ENCODE measurements at regions not wholly inside any gene's neighbourhood (a gene's known extent, or its start where the extent isn't known, plus 50 kb on each side); places are given as distances from the start of the nearest gene placed in this dataset.
"Not testable (repeated sequence)": the region's sequence is repeated elsewhere in the genome, so short reads cannot be mapped to it uniquely, and the experiment has no call there.

DNA sequence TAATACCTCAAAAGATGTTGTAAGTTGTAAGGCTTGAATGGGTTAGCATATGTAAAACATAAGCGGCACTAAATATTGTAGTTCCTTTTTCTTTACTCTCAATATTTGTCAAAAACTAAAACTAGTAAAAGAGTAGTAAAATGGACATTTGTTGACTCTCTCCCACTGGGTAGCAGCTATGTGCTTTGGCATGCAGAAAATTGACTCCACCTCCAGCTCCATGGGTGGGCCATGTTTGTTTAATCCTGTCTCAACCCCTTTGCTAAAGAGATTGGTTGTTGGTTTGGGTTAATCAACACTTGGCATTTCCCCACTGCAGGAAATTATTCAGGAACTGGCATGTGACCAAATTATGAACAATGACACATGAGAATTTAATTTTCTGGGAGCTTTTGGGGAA is 114.8 kb downstream of the EOMES start:
- intact Hi-C loops (cut with DNase I, micrococcal nuclease), result no loop called here
- DNase-seq (no peak), ATAC-seq (peak; percentile 25)
- Histone ChIP-seq H3K36me3 (ENCODE audit: low read depth) (no peaks in the 10 kb centered on the region), H3K9me3 (no peaks in the 10 kb centered on the region), H3K4me1 (ENCODE audit: low read depth) (no peaks in the 10 kb centered on the region), H3K4me3 (no peak overlapping the region)
- TF ChIP-seq, protein P1, sequence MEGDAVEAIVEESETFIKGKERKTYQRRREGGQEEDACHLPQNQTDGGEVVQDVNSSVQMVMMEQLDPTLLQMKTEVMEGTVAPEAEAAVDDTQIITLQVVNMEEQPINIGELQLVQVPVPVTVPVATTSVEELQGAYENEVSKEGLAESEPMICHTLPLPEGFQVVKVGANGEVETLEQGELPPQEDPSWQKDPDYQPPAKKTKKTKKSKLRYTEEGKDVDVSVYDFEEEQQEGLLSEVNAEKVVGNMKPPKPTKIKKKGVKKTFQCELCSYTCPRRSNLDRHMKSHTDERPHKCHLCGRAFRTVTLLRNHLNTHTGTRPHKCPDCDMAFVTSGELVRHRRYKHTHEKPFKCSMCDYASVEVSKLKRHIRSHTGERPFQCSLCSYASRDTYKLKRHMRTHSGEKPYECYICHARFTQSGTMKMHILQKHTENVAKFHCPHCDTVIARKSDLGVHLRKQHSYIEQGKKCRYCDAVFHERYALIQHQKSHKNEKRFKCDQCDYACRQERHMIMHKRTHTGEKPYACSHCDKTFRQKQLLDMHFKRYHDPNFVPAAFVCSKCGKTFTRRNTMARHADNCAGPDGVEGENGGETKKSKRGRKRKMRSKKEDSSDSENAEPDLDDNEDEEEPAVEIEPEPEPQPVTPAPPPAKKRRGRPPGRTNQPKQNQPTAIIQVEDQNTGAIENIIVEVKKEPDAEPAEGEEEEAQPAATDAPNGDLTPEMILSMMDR (IDR thresholded peaks at IDR 0.05), result no peak

DNA sequence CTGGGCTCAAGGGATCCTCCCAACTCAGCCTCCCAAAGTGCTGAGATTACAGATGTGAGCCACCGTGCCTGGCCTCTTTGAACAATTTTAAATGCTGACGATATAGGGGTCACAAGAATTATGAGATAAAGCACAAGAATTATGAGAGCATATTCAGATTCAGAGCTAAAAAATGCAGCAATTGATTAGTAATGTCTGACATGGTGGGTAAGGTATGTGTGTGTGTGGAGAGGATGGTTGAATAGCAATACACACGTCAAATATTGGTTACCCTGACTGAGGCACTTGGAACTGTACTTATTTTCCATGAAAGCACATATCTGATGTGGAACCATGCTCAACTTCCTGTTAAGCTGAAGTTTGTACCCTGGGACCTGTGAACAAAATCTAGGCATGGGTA is 115.6 kb downstream of the EOMES start:
- no peaks in the 10 kb centered on the region for H3K36me3 ChIP-seq (ENCODE audit: low read depth)
- TF ChIP-seq, protein P1 (IDR thresholded peaks at IDR 0.05), result no peak
- intact Hi-C loops (cut with DNase I, micrococcal nuclease), result no loop called here
- no peak for ATAC-seq
- no peak for DNase-seq
- no peak overlapping the region for H3K4me3 ChIP-seq
- H3K9me3 ChIP-seq, result no peaks in the 10 kb centered on the region
- H3K4me1 ChIP-seq (ENCODE audit: low read depth), result no peaks in the 10 kb centered on the region

GRCh38 chr3:27601311-27601710 is 117.1 kb upstream of the SLC4A7 start:
- H3K4me3 ChIP-seq; H3K36me3 ChIP-seq (ENCODE audit: low read depth); DNase-seq; H3K4me1 ChIP-seq (ENCODE audit: low read depth); intact Hi-C loops (cut with DNase I, micrococcal nuclease); ATAC-seq; H3K9me3 ChIP-seq: not testable (repeated sequence)

GRCh38 chr3:27599741-27600140 is 115.6 kb upstream of the SLC4A7 start:
- not testable (repeated sequence) for H3K9me3 ChIP-seq

GRCh38 chr3:27596921-27597320 is 112.7 kb upstream of the SLC4A7 start:
- DNase-seq (no peak), ATAC-seq (no peak)
- no peaks in the 10 kb centered on the region for H3K9me3 ChIP-seq
- no peaks in the 10 kb centered on the region for H3K36me3 ChIP-seq (ENCODE audit: low read depth)
- TF ChIP-seq, protein P1 (IDR thresholded peaks at IDR 0.05), result no peak
- no peaks in the 10 kb centered on the region for H3K4me1 ChIP-seq (ENCODE audit: low read depth)
- no peak overlapping the region for H3K4me3 ChIP-seq
- intact Hi-C loops (cut with DNase I, micrococcal nuclease), result no loop called here

More at GRCh38 chr3:27599741-27600140, 115.6 kb upstream of the SLC4A7 start:
- DNase-seq; H3K4me3 ChIP-seq; ATAC-seq; intact Hi-C loops (cut with DNase I, micrococcal nuclease); H3K36me3 ChIP-seq (ENCODE audit: low read depth); H3K4me1 ChIP-seq (ENCODE audit: low read depth): not testable (repeated sequence)

DNA sequence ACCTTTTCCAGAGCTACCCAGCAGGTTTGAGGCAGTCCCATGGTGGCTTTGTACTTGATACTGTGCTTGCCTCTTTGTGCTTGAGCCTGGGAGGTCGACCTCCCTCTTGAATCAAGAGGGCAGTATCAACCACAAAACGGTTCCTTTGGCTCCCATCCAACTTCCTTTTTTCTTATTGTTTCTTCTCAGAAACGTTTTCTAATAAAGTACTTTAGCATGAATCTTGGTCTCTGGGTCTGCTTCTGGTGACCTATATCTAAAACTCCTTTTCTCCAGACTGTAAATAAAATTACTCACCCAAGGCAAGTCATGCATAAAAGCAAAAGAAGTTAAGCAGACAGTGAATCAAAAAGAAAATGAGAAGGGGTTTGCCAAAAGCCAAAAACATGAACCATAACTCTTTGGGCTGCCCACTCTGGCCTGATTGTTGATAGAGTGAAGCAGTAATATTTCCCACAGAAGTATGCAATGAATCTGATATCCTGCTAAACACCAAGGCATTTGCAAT is 112.2 kb upstream of the SLC4A7 start:
- TF ChIP-seq, protein P1 (IDR thresholded peaks at IDR 0.05), result no peak
- Histone ChIP-seq H3K36me3 (ENCODE audit: low read depth) (no peaks in the 10 kb centered on the region), H3K9me3 (no peaks in the 10 kb centered on the region), H3K4me1 (ENCODE audit: low read depth) (no peaks in the 10 kb centered on the region), H3K4me3 (no peak overlapping the region)
- intact Hi-C loops (cut with DNase I, micrococcal nuclease), result no loop called here
- ATAC-seq (no peak), DNase-seq (peak in 1 of 3 donors; percentile 10)

DNA sequence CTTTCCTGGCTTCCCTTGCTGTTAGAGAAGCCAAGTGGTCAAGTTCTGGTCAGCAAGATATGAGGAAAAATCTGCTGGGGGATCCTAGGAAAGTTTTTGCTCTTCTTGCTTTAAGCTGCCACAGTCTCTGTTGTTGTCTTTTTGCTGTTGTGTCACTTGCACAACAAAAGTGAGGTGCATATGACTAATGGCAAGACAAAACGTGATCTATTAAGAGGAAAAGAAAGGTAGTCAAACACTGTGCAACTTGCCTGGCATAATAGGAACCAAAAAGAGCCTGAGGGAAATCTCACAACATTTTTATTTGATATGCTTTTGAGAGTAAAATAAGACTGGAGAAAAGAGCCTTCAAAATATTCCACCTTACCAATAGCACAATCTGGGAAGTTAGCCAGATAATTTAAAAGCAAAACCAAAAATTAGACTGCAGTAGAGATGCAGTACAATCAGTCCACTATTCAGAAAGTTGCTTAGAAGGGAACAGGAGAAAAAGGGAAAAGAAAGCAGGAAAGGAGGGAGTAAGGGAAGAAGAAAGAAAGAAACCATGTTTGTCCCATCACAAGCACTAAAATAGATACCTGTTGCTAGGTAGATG is 110.0 kb upstream of the SLC4A7 start:
- H3K36me3 ChIP-seq (ENCODE audit: low read depth), result no peaks in the 10 kb centered on the region
- intact Hi-C loops (cut with DNase I, micrococcal nuclease), result no loop called here
- H3K9me3 ChIP-seq, result no peaks in the 10 kb centered on the region
- H3K4me1 ChIP-seq (ENCODE audit: low read depth), result peaks cover 4% of the 10 kb centered on the region
- DNase-seq (no peak), ATAC-seq (no peak)
- TF ChIP-seq, protein P1 (IDR thresholded peaks at IDR 0.05), result no peak
- no peak overlapping the region for H3K4me3 ChIP-seq
